Stromal cell of bone marrow (primary cell): ENCODE measurements at regions not wholly inside any gene's neighbourhood (a gene's known extent, or its start where the extent isn't known, plus 50 kb on each side); places are given as distances from the start of the nearest gene placed in this dataset.
A peak's percentile ranks its signal among the peaks of the same experiment; 100 is the strongest.

Source experiments
- DNase-seq: peaks from one replicate; pipeline ENCODE4 v3.0.0-alpha.2; 2012; ENCODE audit warnings: low read depth

DNA sequence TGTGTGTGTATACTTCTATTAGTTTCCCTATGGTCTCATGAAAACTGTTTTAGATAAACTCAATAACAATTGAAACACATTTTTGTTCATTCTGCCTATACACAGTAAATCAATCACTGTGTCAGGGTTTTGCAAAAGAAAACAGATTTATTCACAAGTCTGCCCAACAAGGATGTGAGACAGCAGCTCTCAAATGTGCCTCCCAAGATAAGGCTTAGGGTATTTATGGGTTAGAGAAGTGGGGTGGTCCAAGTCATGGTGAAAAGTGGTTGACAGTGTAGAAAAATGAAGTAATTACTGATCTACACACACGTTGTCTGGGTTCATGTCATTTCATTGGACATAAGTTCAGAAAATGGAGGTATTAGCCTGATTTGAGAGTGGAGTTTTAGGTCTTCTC lies 844.6 kb downstream of the SLITRK6 start:
- DNase-seq: no peak

DNA sequence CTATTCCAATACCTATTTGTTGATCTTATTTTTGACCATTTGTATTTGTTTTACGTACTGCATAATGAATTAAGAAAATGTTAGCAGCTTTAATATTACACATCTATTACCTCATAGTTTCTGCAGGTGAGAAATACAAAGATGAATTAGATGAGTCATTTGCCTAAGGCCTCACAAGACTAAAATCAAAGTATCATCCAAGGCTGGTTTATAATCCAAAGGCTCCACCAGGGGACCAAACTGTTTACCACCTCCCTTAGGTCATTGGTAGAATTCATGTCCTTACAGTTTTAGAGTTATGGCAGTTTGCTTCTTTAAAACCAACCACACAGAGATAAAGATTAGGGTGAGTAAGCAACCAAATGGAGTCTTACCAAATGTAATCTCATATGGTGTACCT lies 848.1 kb downstream of the SLITRK6 start:
- DNase-seq: no peak

DNA sequence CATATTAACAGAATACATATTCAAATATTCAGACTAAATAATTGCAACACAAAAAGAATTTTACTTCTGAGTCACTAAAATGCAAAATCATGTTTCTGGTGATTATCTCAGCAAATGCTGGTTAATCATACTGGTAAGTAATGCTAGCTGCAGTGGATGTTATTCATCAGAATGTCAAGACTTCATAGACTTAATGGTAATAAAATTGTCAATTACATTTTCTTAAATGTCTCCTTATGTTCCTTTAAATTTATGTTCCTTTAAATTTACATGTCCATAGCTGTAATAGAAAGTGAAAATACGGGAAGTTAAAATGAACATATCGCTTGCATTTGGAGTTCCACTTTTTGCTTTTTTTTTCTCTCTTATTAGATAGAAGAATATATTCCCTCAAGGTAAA lies 853.0 kb downstream of the SLITRK6 start:
- DNase-seq: no peak

DNA sequence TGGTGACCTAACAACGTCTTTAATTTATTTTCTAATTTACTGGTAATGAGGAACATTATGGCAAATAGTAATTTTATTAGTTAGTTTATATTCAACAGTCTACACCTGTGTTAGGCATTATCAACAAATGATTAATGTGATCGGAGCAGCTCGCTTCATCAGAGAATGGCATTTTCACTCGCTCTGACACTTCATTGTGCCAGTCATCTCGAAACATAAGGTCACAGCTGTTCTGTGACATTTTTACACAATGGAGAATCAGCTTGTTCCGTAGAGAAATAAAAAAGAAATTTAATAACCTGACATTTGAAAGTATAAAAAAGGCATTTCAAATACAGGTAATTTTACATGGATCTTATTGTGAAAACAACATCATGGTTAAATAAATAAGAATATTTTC lies 858.4 kb downstream of the SLITRK6 start:
- DNase-seq: no peak

DNA sequence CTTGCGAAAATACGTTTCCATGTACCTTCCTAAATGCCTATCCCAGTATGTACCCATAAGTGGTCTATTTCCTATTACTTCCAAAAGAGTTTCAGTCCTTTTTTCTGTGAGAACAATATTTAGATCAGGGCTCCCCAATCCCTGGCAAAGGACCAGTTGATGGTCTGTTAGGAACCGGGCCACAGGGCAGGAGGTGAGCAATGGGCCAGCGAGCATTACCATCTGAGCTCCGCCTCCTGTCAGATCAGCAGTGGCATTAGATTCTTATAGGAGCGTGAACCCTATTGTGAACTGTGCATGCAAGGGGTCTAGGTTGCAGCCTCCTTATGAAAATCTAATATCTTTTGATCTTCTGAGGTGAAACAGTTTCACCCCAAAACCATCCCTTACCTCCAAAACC lies 859.1 kb downstream of the SLITRK6 start:
- no peak for DNase-seq

DNA sequence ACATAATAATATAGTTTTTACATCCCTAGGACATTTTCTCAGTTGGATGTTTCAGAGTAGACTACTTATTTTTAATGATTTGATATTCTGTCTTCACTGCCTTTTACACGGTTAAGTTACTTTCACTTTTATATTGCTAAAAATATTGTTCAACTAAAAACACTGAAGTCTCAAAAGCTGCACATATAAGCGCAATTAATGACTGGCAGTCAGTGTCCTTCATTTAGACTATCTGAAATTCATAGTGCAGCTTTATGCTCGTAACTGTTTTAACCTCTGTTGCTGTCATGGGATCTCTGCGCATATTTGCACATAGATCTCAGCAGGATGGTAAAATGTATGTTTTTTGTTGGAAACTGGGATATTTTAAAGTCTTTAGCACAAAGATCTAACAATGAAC lies 864.3 kb downstream of the SLITRK6 start:
- no peak for DNase-seq

DNA sequence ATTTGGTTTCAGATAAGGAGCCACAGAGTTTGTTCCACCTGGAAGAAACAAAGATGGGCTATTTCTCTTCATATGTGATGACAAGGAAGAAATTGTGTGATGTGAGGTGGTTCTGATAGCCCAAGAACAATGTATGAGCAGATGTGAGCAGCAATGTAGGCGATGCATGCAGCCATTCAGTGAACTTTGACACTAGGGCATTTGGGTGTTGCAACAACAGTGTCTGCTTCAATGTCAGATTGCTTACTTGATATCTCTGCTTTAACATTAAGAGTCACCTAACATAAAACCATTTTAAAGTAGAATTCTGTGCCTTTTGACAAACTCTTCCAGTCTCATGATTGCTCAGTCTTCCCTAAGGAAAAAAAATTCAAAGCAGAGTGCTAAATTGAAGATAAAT lies 865.4 kb downstream of the SLITRK6 start:
- DNase-seq: no peak

DNA sequence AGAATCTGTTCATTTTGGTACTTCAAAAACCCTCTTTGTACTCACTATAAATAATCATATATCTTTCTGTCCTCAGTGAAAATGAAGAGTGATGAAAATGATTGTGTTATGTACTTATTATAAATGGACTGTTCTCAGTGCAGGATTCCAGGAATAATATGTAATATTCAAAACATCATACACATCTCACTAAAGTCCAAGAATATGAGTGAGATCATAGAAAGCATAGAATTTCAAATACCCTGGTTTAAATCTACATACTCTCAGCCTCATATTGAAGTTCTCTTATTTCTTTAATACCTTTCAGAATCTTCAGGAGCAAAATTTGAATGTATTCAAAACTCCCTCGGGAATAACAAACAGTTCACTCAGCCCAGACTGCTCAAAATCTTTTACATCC lies 868.0 kb downstream of the SLITRK6 start:
- DNase-seq: no peak

DNA sequence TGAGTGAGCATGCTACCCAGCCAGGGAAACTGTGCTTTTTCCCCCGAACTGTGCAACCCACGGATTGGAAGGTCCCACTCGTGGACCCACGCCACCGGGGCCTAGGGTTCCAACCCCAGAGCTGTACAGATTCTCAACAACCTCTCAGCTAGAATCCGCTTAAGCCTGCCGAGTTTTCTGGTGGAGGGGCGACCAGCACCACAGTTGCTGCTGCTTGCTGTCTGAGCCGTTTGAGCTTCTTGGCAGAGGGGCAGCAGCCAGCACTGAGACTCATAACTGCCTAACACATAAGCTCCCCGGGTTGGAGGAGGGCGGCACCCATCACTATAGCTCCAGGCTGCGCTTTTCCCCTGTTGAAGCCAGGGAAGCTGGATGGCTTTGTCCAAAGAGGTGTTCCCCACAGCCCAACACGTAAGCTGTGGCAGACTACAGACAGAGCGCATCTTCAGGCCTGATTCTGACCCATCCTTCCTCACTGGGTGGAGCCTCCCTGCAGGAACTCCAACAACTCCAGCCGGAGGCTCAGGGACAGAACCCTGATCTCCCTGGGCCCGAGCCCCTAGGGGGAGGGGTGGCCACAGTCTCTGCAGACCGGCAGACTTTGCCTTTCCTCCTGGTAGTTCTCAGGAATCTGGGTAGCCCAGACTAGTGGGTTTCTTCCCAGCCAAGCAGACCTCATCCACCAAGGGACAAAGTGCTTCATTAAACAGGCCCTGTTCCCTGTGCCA lies 871.6 kb downstream of the SLITRK6 start:
- DNase-seq: no peak

DNA sequence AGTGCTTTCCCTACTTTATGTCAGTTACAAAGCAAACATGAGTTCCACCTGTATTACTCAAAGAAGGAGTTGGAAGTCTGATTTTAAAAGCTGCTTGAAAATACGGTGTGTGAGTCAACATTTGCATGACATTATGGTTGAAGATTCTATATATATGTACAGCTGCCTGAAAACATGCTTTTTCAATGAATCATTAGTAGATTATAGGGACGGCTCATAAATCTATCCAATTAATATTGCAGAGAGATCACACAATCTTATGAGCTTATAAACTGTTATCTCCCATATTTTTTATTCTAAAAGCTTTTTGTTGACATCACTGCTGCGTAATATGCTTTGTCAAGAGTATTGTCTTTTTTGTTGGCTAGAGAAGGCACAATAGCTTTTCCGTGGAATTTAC lies 873.8 kb downstream of the SLITRK6 start:
- DNase-seq: no peak

DNA sequence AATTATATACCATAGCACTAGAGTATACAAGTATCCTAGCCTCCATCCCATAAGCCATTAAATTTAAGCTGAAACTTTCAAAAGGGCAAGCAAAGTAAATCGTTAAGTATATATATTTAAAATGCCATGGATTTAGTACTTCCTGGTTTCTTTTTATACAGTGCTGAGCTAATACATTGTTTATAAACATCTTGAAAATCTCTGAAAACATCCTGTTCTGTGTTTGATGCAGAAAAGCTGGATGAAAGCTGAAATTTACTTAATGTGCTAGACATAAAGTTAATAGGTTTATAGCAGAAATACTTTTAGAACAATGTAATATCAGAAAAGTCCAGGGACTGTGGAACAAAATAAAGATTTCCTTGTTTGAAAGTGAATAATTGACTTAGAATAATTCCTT lies 875.4 kb downstream of the SLITRK6 start:
- no peak for DNase-seq

DNA sequence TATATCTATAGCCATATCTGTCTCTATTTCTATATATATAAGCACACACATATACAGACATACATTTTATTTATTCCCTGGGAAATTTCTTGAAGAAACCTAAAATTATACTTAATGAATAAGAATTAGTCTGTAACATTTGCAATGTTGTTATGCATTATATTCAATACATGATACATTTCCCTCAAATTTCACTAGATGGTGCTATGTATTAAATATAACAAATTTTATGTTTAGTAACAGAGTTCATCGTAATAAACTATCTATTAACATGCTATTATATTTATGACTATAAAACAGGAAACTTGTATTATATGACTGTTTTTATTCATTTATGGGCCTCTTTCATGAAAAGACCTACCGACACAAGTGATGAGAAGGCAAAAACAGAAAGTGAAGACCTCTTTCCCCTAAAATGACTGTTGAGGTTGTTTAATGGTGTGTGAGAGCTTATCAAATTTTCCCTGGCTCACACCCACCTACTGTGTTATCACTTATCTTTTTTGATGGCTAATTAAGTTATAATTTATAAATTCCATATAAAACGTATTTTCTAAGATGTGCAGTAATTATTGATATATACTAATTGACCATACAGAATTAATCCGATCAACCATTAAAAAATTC lies 881.9 kb downstream of the SLITRK6 start:
- DNase-seq: peak; percentile 5

DNA sequence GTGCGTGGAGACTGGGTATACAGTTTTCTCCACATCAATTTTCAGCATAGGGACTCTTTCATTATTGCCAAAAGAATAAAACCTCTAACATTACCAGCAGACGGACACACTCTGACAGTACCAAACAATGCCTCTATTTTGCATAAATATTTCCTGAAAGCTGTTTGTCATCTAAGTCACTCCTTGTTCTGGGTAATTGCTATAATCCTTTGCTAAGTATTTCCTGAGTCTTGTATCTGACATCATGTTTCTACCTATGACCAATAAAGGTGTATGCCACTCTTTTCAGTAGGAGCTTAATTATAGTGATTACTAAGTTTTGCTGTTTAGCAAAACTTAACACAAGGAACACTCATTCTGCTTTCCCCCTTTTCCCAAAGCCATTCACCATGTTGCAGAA lies 886.5 kb downstream of the SLITRK6 start:
- no peak for DNase-seq

DNA sequence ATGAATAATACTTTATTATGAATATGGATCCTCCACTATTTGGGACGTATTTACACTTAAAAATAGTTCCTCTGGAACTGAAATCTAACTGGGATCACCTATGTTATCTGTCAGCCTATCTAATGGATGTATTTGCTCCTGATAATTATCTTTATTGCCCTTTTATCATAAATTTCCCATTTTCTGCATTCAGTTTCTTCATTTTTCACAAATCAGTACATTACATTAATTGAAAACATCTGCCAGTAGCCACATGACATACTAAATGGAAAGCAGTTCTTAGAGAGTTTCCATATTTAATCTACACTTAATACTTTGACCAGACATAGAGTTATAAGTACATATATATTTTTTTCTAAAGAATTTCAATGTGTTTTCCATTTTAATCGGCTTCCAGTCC lies 888.8 kb downstream of the SLITRK6 start:
- no peak for DNase-seq

DNA sequence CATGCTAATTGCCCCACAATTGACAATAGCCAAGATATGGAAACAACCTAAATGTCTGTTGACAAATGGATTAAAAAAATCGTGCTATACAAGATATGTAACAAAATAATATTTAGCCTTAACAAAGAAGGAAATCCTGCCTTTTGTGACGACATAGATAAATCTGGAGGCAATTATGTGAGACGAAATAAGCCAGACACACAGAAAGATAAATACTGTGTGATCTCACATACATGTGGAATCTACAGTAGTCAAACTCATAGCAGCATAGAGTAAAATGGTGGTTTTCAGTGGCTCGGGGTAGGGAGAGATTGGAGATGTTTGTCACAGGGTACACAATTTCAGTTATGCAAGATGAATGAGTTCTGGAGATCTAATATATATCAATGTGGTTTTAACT lies 895.8 kb downstream of the SLITRK6 start:
- DNase-seq: no peak

DNA sequence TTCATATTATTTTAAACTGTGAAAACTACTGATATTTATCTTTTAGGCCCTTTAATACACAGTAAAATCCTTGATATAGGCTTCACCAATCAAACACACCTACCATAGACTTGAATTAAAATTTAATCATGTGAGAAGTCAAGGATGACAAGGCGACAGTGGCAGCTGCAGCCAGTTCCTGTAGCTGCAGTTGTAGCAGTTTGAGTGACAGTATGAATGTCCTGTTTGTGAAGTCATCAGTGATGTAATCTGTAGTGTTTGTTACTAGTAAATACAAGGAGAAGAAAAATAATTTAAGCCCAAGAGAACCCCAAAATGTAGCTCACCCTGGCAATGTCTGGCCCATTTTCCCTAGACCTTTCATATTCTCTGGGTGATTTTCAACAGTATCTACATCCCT lies 897.0 kb downstream of the SLITRK6 start:
- no peak for DNase-seq

DNA sequence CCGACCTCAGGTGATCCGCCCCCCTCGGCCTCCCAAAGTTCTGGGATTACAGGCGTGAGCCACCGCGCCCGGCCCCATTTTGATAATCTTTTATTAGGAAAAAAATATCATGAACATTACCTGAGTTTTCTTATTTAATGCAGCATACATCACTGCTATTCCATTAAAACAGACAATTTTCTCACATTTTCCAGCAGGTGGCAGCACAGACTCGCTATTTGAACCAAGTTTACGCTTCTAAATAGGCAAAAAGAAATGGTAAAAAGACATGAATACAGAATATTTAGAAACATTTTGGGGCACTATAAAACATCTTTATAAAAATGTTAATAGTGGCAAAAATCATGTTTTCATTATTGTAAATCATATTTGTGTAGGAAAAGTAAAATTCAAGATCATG lies 903.1 kb downstream of the SLITRK6 start:
- DNase-seq: peak; percentile 35

DNA sequence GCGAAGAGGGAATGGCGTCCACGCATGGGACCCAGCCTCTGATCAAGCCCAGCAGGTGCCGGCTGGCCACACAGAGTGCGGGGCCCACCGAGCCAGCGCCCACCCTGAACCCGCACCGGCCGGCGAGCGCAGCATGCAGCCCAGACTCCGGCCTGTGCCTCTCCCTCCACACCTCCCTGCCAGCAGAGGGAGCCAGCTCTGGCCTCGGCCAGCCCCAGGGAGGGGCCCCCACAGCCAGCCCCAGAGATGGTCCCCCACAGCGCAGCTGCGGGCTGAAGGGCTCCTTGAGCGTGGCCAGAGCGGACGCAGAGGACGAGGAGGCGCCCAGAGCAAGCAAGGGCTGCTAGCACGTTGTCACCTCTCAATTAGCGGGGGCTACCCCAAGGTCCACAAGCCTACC lies 904.5 kb downstream of the SLITRK6 start:
- no peak for DNase-seq

DNA sequence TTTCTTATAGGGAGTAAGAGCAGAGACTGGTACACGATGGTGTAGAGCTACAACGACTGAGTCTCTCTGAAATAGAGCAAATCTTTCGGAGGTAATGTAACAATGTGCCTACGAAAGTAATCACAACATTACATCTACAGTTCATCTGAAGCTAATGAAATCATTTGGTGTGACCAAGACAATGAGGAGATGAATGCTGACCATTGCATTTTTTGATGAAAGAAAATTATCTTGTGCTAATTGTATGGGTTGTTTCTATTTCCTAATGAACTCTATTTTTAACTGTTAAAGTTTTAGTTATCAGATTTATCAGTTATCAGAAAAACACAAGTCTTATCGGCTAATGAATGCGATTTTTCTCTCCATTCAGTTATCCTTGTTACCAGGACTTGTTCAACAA lies 913.4 kb downstream of the SLITRK6 start:
- DNase-seq: no peak

DNA sequence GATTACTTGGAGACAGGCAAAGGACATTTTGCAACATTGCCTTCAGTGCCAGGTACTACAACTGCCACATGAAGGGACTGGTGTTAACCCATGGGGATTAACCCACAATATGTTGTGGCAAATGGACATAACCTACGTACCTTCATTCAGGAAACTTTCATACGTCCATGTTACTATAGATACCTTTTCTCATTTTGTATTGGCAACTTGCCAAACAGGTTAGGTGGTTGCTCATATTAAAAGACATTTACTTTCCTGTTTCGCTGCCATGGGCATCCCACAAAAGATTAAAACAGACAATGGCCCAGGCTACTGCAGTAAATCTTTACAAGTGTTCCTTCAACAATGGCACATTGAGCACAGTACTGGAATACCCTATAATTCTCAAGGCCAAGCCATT lies 925.3 kb downstream of the SLITRK6 start:
- DNase-seq: no peak

DNA sequence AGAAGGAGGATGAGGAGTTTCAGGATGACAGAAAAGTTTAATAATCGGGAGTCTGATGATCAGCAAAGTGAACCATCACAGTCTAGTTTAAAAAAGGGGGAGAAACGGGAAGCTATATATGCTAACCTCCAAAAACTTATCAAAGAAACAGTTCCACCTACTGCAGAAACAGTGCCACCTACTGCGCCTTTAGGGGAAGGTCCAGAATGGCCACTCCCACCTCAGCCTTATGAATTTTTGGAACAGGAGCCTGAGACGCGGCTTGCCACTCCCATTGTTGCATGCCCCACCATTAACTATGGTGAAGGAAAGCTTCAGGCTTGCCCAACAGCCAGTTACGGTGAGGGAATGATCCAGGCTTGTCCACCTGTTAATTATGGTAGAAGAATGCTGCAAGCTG lies 929.0 kb downstream of the SLITRK6 start:
- no peak for DNase-seq

DNA sequence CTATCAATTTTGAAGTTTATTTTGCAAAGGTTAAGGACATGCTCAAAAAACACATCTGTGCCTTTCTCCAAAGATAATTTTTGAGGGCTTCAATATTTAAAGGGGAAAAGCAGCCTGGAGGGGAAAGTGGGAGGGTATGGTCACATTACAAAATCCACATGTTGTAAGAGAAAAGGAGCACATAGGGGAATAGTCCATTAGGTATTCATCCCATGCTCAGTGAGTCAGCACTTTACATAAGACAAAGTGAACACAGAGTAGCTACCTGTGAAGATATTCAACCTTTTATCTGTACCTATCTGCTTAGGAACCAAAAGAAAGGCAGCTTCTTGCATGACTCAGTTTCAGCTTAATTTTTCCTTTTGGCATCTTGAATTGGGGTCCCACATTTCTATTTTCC lies 932.0 kb downstream of the SLITRK6 start:
- DNase-seq: no peak

DNA sequence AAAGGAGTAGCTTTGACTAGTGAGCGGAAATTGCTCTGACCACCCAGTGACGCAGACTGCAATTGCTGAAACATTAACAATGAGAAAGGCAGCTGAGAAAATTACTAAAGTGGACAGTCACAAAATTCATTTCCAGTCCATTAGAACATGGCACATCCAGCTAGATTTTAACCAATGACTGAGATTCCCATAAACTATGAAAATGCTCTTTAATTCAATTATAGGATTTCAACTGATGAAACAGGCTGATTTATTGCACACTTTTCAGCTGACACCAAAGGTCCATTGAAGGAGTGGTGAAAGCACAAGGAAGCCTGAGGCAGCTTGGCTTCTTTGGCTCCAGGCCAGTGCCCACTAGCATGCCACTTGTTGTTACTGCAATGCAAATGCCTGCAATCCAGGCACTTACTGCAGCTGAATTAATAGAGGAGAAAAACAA lies 933.4 kb downstream of the SLITRK6 start:
- peak; percentile 8 for DNase-seq

DNA sequence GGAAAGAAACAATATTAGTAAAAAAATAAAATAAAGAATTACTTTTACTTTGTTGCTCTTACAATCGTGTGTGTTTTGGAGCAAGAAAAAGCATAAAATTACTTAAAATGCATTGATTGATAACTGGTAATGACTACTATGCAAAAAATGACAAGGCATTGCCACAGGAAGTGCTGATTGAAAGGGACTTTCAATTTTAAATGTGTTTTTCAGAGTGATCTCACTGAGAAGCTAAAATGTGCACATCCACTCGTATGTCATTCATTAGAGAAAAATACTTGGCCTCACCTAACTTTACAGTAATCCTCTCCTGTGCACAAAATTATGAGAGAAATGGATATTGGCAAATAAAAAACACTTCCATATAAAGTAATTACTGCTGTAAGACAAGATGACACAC lies 934.9 kb downstream of the SLITRK6 start:
- no peak for DNase-seq
